Transverse colon (tissue), 4 donors: ENCODE measurements at regions not wholly inside any gene's neighbourhood (a gene's known extent, or its start where the extent isn't known, plus 50 kb on each side); places are given as distances from the start of the nearest gene placed in this dataset.

Source experiments
- DNase-seq: peaks from one replicate; pipeline ENCODE4 v3.0.0-alpha.2; 2019
- H3K27ac ChIP-seq, 4 donors: fragments of 200-600 bp; sonication (generic); 2 replicates each; pipeline ENCODE4 v1.5.1; 2016 to 2018; ENCODE audit warnings: inconsistent platforms in 4 of 4
- H3K27me3 ChIP-seq: fragments of 200-600 bp; sonication (generic); 2 replicates; pipeline ENCODE4 v1.5.1; 2017; ENCODE audit warnings: inconsistent platforms
- H3K36me3 ChIP-seq, 4 donors: fragments of 200-600 bp; sonication (generic); 2 replicates each; pipeline ENCODE4 v1.5.1; 2017 to 2019; ENCODE audit warnings: inconsistent platforms in 4 of 4
- H3K4me1 ChIP-seq, 4 donors: fragments of 200-600 bp; sonication (generic); 2 replicates each; pipeline ENCODE4 v1.5.1; 2017 to 2020; ENCODE audit warnings: inconsistent platforms in 4 of 4
- H3K4me3 ChIP-seq, 4 donors: fragments of 200-600 bp; sonication (generic); 1 replicate in 1 of 4; 2 replicates in 3 of 4; pipeline versions ENCODE4 v1.5.1 to v1.6.1; 2017 to 2019; ENCODE audit warnings: inconsistent platforms in 4 of 4
- H3K9me3 ChIP-seq, 2 donors: fragments of 200-600 bp; sonication (generic); 2 replicates each; pipeline ENCODE4 v1.5.1; 2017 to 2019; ENCODE audit warnings: inconsistent platforms in 2 of 2
- CTCF ChIP-seq, 5 experiments: fragments of 200-600 bp in 3 of 5; fragments of 450-650 bp in 2 of 5; sonication (generic) in 3 of 5; IDR thresholded peaks; 1 replicate in 2 of 5; 2 replicates in 3 of 5; pipeline ENCODE4 v1.5.1; 2016 to 2017; ENCODE audit warnings: antibody characterized with exemption in 5 of 5, inconsistent platforms in 3 of 5, mild to moderate bottlenecking in 2 of 5, moderate library complexity in 1 of 5
- EP300 ChIP-seq: sonication (generic); formaldehyde crosslinking; IDR thresholded peaks from one replicate; pipeline ENCODE4 v1.6.1; 2017; ENCODE audit warnings: antibody characterized with exemption, low read depth
- POLR2A ChIP-seq: fragments of 450-650 bp; IDR thresholded peaks from one replicate; pipeline ENCODE4 v1.6.1; 2016; ENCODE audit warnings: antibody characterized with exemption, mild to moderate bottlenecking, moderate library complexity
- POLR2AphosphoS5 ChIP-seq, 3 donors: sonication (generic); formaldehyde crosslinking; IDR thresholded peaks; one replicate each; pipeline ENCODE4 v1.6.1; 2016; ENCODE audit warnings: antibody characterized with exemption in 3 of 3
- WGBS, 2 donors: methylation state at CpG; one replicate each; pipeline ENCODE4 v1.1.5; 2018; ENCODE audit warnings: low coverage in 1 of 2; 5-methylcytosine and 5-hydroxymethylcytosine counted together
- in situ Hi-C, 4 donors: fragments of 200-750 bp; cut with MboI; loops; one replicate each; pipeline versions ENCODE4 v1.15.0 to v1.15.1; 2017; ENCODE audit warnings: low sequenced_read_pairs in 3 of 4, low pct_ligation_motif_present in 1 of 4, low pct_unique_long_range_greater_than_20kb in 1 of 4
- intact Hi-C: fragments of 100-400 bp; cut with DNase I; formaldehyde crosslinking; loops from one replicate; pipeline ENCODE4 v1.15.1; 2023; ENCODE audit warnings: low total_unique reads

- Histone ChIP-seq H3K36me3 (no peaks in the 10 kb centered on the region), H3K4me3 (no peak overlapping the region), H3K27me3 (no peaks in the 10 kb centered on the region), H3K9me3 (no peaks in the 10 kb centered on the region), H3K27ac (no peak overlapping the region), H3K4me1 (no peaks in the 10 kb centered on the region)
- intact Hi-C loops, result no loop called here
- TF ChIP-seq POLR2AphosphoS5 (IDR thresholded peaks at IDR 0.05), result no peak
- no peak for TF ChIP-seq CTCF (IDR thresholded peaks at IDR 0.05)
- no peak for TF ChIP-seq POLR2A
- no peak for TF ChIP-seq EP300
- 46% methylated on average over 1 of the region's 1 CpG; no CpG with 5 or more reads in 1 of the 2 donors for WGBS, 2 donors
- DNase-seq, result no peak
- in situ Hi-C loops, result no loop called here
Measured at GRCh38 chrX:23525531-23525930, 141.8 kb upstream of the PRDX4 start.

DNA sequence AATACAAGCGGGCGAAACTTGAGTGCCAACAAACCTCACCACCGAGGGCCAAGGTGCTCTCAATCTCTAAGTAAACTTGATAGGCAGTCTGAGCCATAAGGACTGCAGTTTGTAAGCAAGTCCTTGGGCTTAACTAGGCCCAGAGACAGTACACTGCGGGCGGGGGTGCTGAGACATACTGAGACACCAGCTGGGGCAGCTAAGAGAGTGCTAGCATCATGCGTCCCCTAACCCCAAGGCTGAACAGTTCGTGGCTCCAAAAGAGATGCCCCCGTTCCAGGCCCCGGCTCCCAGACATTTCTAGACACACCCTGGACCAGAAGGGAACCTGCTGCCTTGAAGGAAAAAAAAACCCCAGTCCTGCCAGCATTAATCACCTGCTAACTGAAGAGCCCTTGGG, 126.8 kb upstream of the PRDX4 start:
- H3K36me3 ChIP-seq, result no peaks in the 10 kb centered on the region
- 72% methylated on average over 9 of the region's 9 CpGs; no CpG with 5 or more reads in 1 of the 2 donors for WGBS, 2 donors
- DNase-seq, result no peak

GRCh38 chrX:23548164-23548563, 119.1 kb upstream of the PRDX4 start:
- 20 to 60% methylated on average over 2 to 5 of the region's 5 CpGs for WGBS, 2 donors
- intact Hi-C loops, result no loop called here
- no peak for TF ChIP-seq CTCF (IDR thresholded peaks at IDR 0.05)
- TF ChIP-seq POLR2AphosphoS5 (IDR thresholded peaks at IDR 0.05), result no peak
- TF ChIP-seq EP300, result no peak
- no peak for TF ChIP-seq POLR2A
- Histone ChIP-seq H3K27ac (no peak overlapping the region), H3K4me3 (no peak overlapping the region), H3K27me3 (no peaks in the 10 kb centered on the region), H3K4me1 (no peaks in the 10 kb centered on the region), H3K36me3 (no peaks in the 10 kb centered on the region), H3K9me3 (no peaks in the 10 kb centered on the region)
- in situ Hi-C loops, result no loop called here
- no peak for DNase-seq

More for the DNA sequence above, 126.8 kb upstream of the PRDX4 start:
- H3K4me3 ChIP-seq, result no peak overlapping the region
- H3K27ac ChIP-seq, result no peak overlapping the region
- no peaks in the 10 kb centered on the region for H3K9me3 ChIP-seq
- H3K27me3 ChIP-seq, result no peaks in the 10 kb centered on the region
- no peak for TF ChIP-seq CTCF (IDR thresholded peaks at IDR 0.05)
- TF ChIP-seq POLR2AphosphoS5 (IDR thresholded peaks at IDR 0.05), result no peak
- TF ChIP-seq POLR2A, result no peak
- TF ChIP-seq EP300, result no peak
- in situ Hi-C loops, result no loop called here
- H3K4me1 ChIP-seq, result no peaks in the 10 kb centered on the region
- intact Hi-C loops, result no loop called here

DNA sequence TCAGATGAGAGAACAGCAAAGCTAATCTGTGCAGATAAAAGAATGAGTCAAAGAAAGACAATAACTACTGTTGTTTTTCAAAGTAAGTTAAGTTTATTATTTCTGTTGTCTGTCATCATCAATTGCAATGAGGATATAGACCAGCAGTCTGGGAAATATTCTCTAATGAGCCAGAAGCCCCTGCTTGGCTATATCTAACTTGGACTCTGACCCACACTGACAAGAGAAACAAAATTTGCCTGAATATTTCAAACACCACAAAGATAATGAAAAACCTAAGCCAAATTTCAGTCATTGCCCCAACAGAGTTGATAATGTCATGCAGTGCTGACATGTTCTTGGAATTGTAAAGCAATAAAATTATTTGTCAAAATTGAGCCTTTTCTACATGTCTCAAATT, 115.0 kb upstream of the PRDX4 start:
- in situ Hi-C loops (no loop called here), intact Hi-C loops (no loop called here)
- Histone ChIP-seq H3K36me3 (no peaks in the 10 kb centered on the region), H3K27me3 (no peaks in the 10 kb centered on the region), H3K9me3 (no peaks in the 10 kb centered on the region), H3K27ac (no peak overlapping the region), H3K4me1 (no peaks in the 10 kb centered on the region), H3K4me3 (no peak overlapping the region)
- TF ChIP-seq POLR2A (no peak), POLR2AphosphoS5 (IDR thresholded peaks at IDR 0.05) (no peak), CTCF (IDR thresholded peaks at IDR 0.05) (no peak), EP300 (no peak)
- DNase-seq, result no peak
